ENCODE measurements at regions not wholly inside any gene's neighbourhood (a gene's known extent, or its start where the extent isn't known, plus 50 kb on each side); places are given as distances from the start of the nearest gene placed in this dataset.
A peak's percentile ranks its signal among the peaks of the same experiment; 100 is the strongest.
"Not testable (repeated sequence)": the region's sequence is repeated elsewhere in the genome, so short reads cannot be mapped to it uniquely, and the experiment has no call there.

DNA sequence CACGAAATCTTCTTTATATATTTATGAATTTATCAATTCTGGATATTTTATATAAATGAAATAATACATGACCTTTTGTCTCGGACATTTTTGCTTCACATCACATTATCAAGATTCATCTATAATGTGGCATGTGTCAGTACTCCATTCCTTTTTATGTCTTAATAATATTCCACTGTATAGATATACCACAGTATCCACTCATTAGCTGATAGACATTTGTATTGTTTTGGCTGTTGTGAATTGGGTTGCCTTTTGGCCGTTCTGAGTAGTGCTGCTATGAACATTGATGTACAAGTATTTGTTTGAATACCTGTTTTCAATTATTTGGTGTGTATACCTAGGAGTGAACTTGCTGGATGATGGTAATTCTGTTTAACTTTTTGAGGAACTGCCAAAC, 323.8 kb upstream of the CA10 start:
- no peak for ATAC-seq (ENCODE audit: low read depth in 2 of 2)
- no peaks in the 10 kb centered on the region for H3K36me3 Mint-ChIP-seq
- H3K4me3 Mint-ChIP-seq: no peak overlapping the region
- DNase-seq: no peak
- H3K27me3 Mint-ChIP-seq: no peaks in the 10 kb centered on the region
- peaks cover 3 to 25% (median 8%) of the 10 kb centered on the region in 7 donors for H3K9me3 Mint-ChIP-seq
- H3K4me1 Mint-ChIP-seq: no peaks in the 10 kb centered on the region
- no peak overlapping the region for H3K27ac Mint-ChIP-seq

GRCh38 chr17:52477824-52478699, 319.5 kb upstream of the CA10 start:
- DNase-seq (no peak), ATAC-seq (ENCODE audit: low read depth in 2 of 2) (no peak)
- H3K27ac Mint-ChIP-seq: no peak overlapping the region
- H3K4me1 Mint-ChIP-seq: no peaks in the 10 kb centered on the region
- H3K36me3 Mint-ChIP-seq: no peaks in the 10 kb centered on the region
- H3K9me3 Mint-ChIP-seq: peaks cover 0 to 8% (median 3%) of the 10 kb centered on the region in 7 donors
- H3K4me3 Mint-ChIP-seq: peak overlapping the region in 1 of 8 donors; percentile 17
- H3K27me3 Mint-ChIP-seq: no peaks in the 10 kb centered on the region

DNA sequence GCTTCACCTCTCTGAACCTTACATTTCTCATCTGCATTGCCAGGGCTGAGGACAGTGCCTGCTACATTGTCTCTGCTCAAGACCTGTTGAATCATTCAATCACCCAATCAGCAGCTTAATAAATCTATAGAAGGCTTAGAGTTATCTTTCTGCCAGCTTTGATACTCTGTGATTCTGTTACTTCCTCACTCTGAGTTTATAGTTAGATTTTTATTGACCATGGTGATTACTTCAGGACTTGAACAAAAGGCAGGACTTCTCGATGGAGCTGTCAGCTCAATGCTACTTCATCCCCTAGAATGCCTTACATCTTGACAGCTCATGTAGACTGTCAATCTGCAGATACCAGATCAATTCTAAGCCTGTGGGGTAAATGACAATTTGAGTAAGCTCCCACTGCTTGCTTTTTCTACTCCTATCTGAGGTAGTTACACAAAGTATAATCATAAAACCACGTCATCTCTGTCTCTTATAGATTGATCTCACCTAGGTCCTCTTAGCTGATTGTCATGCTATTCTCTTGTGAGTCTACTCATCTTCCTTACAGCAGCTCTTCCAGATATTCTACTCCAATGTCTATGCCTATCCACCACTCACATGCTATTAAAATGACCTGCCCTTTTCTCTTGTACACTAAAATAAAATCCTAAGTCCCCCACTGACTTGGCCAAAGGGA, 318.3 kb upstream of the CA10 start:
- Mint-ChIP-seq H3K4me3 (no peak overlapping the region), H3K36me3 (no peaks in the 10 kb centered on the region), H3K4me1 (no peaks in the 10 kb centered on the region), H3K9me3 (peaks cover 0 to 8% (median 0%) of the 10 kb centered on the region in 7 donors), H3K27ac (peak overlapping the region in 1 of 6 donors; percentile 12), H3K27me3 (no peaks in the 10 kb centered on the region)
- ATAC-seq (ENCODE audit: low read depth in 2 of 2) (no peak), DNase-seq (no peak)

DNA sequence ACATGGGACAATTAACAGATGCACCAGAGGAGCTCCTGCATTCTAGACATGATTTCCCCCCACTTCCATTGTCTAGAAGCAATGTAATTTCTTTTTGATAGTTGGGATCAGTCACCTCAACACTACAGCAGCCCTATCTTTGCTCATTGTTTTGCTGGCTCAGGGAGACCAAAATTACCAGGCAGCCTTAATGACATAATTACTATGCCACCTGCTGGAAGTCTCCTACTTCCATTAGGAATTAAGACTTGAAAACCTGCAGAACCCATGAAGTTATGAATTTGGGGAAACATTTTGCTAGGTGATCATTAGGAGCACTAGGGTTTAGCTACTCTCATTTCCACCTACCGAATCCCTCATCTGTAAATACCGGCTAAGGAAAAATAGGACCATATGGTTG, 312.0 kb upstream of the CA10 start:
- Mint-ChIP-seq H3K27me3 (no peaks in the 10 kb centered on the region), H3K9me3 (peaks cover 0 to 13% (median 8%) of the 10 kb centered on the region in 7 donors), H3K36me3 (no peaks in the 10 kb centered on the region), H3K4me1 (no peaks in the 10 kb centered on the region), H3K4me3 (no peak overlapping the region), H3K27ac (no peak overlapping the region)
- ATAC-seq (ENCODE audit: low read depth in 2 of 2) (no peak), DNase-seq (no peak)

- DNase-seq: no peak
- H3K9me3 Mint-ChIP-seq: peaks cover 4 to 36% (median 15%) of the 10 kb centered on the region in 7 donors
- no peak overlapping the region for H3K27ac Mint-ChIP-seq
- H3K4me3 Mint-ChIP-seq: no peak overlapping the region
- no peak for ATAC-seq (ENCODE audit: low read depth in 2 of 2)
- no peaks in the 10 kb centered on the region for H3K4me1 Mint-ChIP-seq
- no peaks in the 10 kb centered on the region for H3K36me3 Mint-ChIP-seq
- H3K27me3 Mint-ChIP-seq: no peaks in the 10 kb centered on the region
Measured at GRCh38 chr17:52465407-52465806, 306.9 kb upstream of the CA10 start.

GRCh38 chr17:52451294-52451861, 292.9 kb upstream of the CA10 start:
- Mint-ChIP-seq H3K9me3 (peaks cover 0 to 11% (median 4%) of the 10 kb centered on the region in 7 donors), H3K36me3 (no peaks in the 10 kb centered on the region), H3K4me3 (no peak overlapping the region), H3K27ac (no peak overlapping the region), H3K4me1 (no peaks in the 10 kb centered on the region), H3K27me3 (no peaks in the 10 kb centered on the region)
- DNase-seq (no peak), ATAC-seq (ENCODE audit: low read depth in 2 of 2) (no peak)

- Mint-ChIP-seq H3K4me3 (no peak overlapping the region), H3K36me3 (no peaks in the 10 kb centered on the region)
Measured at GRCh38 chr17:52442350-52442749, 283.8 kb upstream of the CA10 start.

GRCh38 chr17:52420555-52421078, 262.1 kb upstream of the CA10 start:
- H3K4me1 Mint-ChIP-seq: no peaks in the 10 kb centered on the region
- H3K36me3 Mint-ChIP-seq: no peaks in the 10 kb centered on the region
- H3K27me3 Mint-ChIP-seq: no peaks in the 10 kb centered on the region
- no peak for DNase-seq
- ATAC-seq (ENCODE audit: low read depth in 2 of 2): no peak
- H3K4me3 Mint-ChIP-seq: no peak overlapping the region
- peak overlapping the region in 1 of 6 donors; percentile 64 for H3K27ac Mint-ChIP-seq
- peaks cover 0 to 24% (median 12%) of the 10 kb centered on the region in 7 donors for H3K9me3 Mint-ChIP-seq

More at GRCh38 chr17:52442350-52442749, 283.8 kb upstream of the CA10 start:
- no peak overlapping the region for H3K27ac Mint-ChIP-seq
- no peaks in the 10 kb centered on the region for H3K4me1 Mint-ChIP-seq
- H3K27me3 Mint-ChIP-seq: no peaks in the 10 kb centered on the region
- ATAC-seq (ENCODE audit: low read depth in 2 of 2): no peak
- DNase-seq: no peak
- H3K9me3 Mint-ChIP-seq: peaks cover 0 to 22% (median 5%) of the 10 kb centered on the region in 7 donors

DNA sequence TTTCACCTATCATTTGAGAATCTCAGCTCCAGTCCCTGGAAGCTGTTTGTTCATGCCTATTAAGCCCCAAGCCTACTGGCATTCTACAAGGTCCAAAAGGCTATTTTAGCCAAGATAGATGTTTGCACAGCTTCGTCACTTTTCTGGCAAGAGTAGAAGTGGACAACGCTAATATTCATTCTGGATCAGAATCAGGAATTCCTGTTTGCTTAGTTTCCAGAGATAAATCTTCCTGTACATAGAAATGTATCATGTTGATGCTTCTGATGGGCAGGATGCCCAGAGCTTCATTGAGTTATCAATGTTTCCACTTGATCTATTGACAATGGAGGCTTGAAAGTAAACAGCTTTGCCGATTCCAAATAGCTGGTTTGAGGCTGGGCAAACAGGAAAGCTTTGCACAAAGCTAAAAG, 260.7 kb upstream of the CA10 start:
- Mint-ChIP-seq H3K27me3 (no peaks in the 10 kb centered on the region), H3K27ac (no peak overlapping the region), H3K4me1 (no peaks in the 10 kb centered on the region), H3K36me3 (no peaks in the 10 kb centered on the region), H3K4me3 (no peak overlapping the region), H3K9me3 (peaks cover 0 to 18% (median 6%) of the 10 kb centered on the region in 7 donors)
- no peak for ATAC-seq (ENCODE audit: low read depth in 2 of 2)
- no peak for DNase-seq

- ATAC-seq (ENCODE audit: low read depth in 2 of 2): no peak
- H3K27ac Mint-ChIP-seq: no peak overlapping the region
- no peak for DNase-seq
- peaks cover 0 to 14% (median 9%) of the 10 kb centered on the region in 7 donors for H3K9me3 Mint-ChIP-seq
- H3K4me1 Mint-ChIP-seq: no peaks in the 10 kb centered on the region
- no peak overlapping the region for H3K4me3 Mint-ChIP-seq
- no peaks in the 10 kb centered on the region for H3K27me3 Mint-ChIP-seq
- no peaks in the 10 kb centered on the region for H3K36me3 Mint-ChIP-seq
Measured at GRCh38 chr17:52410781-52411180, 252.3 kb upstream of the CA10 start.

DNA sequence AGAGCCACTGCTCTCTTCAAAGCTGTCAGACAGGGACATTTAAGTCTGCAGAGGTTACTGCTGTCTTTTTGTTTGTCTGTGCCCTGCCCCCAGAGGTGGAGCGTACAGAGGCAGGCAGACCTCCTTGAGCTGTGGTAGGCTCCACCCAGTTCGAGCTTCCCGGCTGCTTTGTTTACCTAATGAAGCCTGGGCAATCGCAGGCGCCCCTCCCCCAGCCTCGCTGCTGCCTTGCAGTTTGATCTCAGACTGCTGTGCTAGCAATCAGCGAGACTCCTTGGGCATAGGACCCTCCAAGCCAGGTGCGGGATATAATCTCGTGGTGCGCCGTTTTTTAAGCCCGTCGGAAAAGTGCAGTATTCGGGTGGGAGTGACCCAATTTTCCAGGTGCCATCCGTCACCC, 250.7 kb upstream of the CA10 start:
- H3K27ac Mint-ChIP-seq; H3K36me3 Mint-ChIP-seq; H3K4me1 Mint-ChIP-seq; ATAC-seq (ENCODE audit: low read depth in 2 of 2); H3K27me3 Mint-ChIP-seq; DNase-seq; H3K4me3 Mint-ChIP-seq: not testable (repeated sequence)
- H3K9me3 Mint-ChIP-seq: peaks cover 0 to 14% (median 9%) of the 10 kb centered on the region in 7 donors

DNA sequence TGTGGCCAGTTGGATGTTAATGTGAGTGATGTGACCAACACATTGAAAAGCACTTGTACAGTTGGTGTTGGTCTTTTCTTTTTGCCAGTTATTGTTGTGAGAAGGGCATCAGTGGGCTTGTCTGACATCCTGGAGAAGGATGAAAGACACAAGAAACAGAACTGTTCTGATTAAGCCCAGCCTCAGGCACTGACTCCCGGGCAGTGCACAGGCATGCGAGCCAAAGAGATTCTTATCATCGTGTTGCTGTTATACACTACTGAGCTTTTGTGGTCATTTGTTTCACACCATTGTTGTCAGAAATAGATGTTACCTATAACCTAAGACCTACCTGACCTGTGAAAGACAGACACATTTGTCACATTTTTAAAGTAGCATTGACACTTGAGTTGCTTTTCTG, 236.8 kb upstream of the CA10 start:
- no peak overlapping the region for H3K27ac Mint-ChIP-seq
- ATAC-seq (ENCODE audit: low read depth in 2 of 2) (no peak), DNase-seq (no peak)
- no peaks in the 10 kb centered on the region for H3K4me1 Mint-ChIP-seq
- H3K4me3 Mint-ChIP-seq: no peak overlapping the region
- peaks cover 0 to 4% (median 2%) of the 10 kb centered on the region in 7 donors for H3K9me3 Mint-ChIP-seq
- no peaks in the 10 kb centered on the region for H3K36me3 Mint-ChIP-seq
- H3K27me3 Mint-ChIP-seq: no peaks in the 10 kb centered on the region

DNA sequence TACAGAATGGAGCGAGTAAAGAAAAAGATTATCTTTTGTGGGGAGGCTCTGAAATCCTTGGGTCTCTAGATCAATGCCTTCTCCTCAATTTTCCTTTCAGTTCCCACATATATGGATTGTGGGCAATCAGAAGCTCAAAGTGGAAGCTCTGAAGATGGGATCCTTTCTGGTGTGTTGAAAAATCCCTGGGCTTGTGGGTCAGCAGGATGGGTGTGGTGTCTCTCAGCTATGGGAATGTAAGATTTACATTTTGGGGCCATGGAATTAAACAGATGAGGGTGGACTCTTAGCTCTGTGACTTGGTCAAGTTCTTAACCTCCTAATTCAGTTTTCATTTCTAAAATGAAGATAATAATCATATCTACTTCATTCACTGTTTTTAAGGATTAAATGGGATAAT, 231.9 kb upstream of the CA10 start:
- DNase-seq (no peak), ATAC-seq (ENCODE audit: low read depth in 2 of 2) (no peak)
- H3K4me3 Mint-ChIP-seq: no peak overlapping the region
- H3K27ac Mint-ChIP-seq: no peak overlapping the region
- no peaks in the 10 kb centered on the region for H3K27me3 Mint-ChIP-seq
- peaks cover 0 to 7% (median 0%) of the 10 kb centered on the region in 7 donors for H3K9me3 Mint-ChIP-seq
- H3K4me1 Mint-ChIP-seq: peaks cover 0 to 5% (median 0%) of the 10 kb centered on the region in 3 donors
- no peaks in the 10 kb centered on the region for H3K36me3 Mint-ChIP-seq

Data from naive B cell (primary cell).